HepG2 (cell line): ENCODE measurements at regions not wholly inside any gene's neighbourhood (a gene's known extent, or its start where the extent isn't known, plus 50 kb on each side); places are given as distances from the start of the nearest gene placed in this dataset.

ENCODE experiments used
- ATAC-seq: fragments of 200-7000 bp; cut with Tn5 transposase; 3 replicates; pipeline ENCODE4 v1.9.1; 2020; ENCODE audit warnings: mild to moderate bottlenecking, moderate library complexity
- BruUV-seq: library from RNA; stranded (reverse); fragments of 400-500 nt; replicated peaks from 2 replicates; lab custom pipeline; 2021; lab: Mats Ljungman, UMichigan
- CTCF ChIA-PET: fragments of 300-600 bp; formaldehyde crosslinking; extraction: SDS; loops from one replicate; lab custom pipeline; 2021; ENCODE audit warnings: low total read pairs, inconsistent platforms, low intra/inter-chr PET ratio; lab: Yijun Ruan, JAX
- POLR2A ChIA-PET: fragments of 350-600 bp; sonication (Branson Sonifier 250); formaldehyde crosslinking; loops from one replicate; lab custom pipeline; 2020; ENCODE audit warnings: antibody characterized with exemption, inconsistent platforms; lab: Yijun Ruan, JAX
- DNase-seq: peaks from one replicate; pipeline ENCODE4 v3.0.0-alpha.2; 2015; ENCODE audit warnings: low spot score
- FAIRE-seq: peaks from 3 replicates; lab custom pipeline; 2011; peaks lifted over from hg19 to GRCh38; lab: Jason Lieb, UNC
- H2AFZ ChIP-seq: one replicate; pipeline ENCODE4 v1.6.1; 2011; ENCODE audit warnings: low read length, inconsistent platforms
- H3K27ac ChIP-seq: fragments of 300-600 bp; 3 replicates; pipeline ENCODE4 v1.8.0; 2011; ENCODE audit warnings: mixed run types, mild to moderate bottlenecking, mixed read lengths, low read length, inconsistent platforms; ENCODE audit not compliant: insufficient read depth; ENCODE audit errors: extremely low read length
- H3K27me3 ChIP-seq, 2 experiments: fragments of 200-600 bp in 1 of 2; 2 replicates in 1 of 2; 3 replicates in 1 of 2; pipeline versions ENCODE4 v1.6.0 to v1.8.0; 2011; ENCODE audit warnings: low read length in 2 of 2, mild to moderate bottlenecking in 2 of 2, moderate library complexity in 2 of 2, inconsistent platforms in 1 of 2; ENCODE audit not compliant: insufficient read depth in 2 of 2, control insufficient read depth in 1 of 2
- H3K36me3 ChIP-seq, 2 experiments: fragments of 200-600 bp in 1 of 2; replicated peaks in 1 of 2; 2 replicates in 1 of 2; 3 replicates in 1 of 2; pipeline versions ENCODE4 v1.5.1 to v1.8.0; 2011; ENCODE audit warnings: low read length in 2 of 2, inconsistent platforms in 1 of 2; ENCODE audit not compliant: insufficient read depth in 2 of 2, control insufficient read depth in 1 of 2
- H3K4me1 ChIP-seq: 2 replicates; pipeline ENCODE4 v1.5.1; 2012; ENCODE audit warnings: low read length, inconsistent platforms; ENCODE audit not compliant: insufficient read depth
- H3K4me2 ChIP-seq: 2 replicates; pipeline ENCODE4 v1.6.0; 2011; ENCODE audit warnings: low read depth, low read length, inconsistent platforms
- H3K4me3 ChIP-seq, 3 experiments: fragments of 200-600 bp in 1 of 3; sonication (generic), shearing (Covaris generic) in 1 of 3; replicated peaks in 1 of 3; 2 replicates each; pipeline ENCODE4 v1.5.1; 2011 to 2016; ENCODE audit warnings: low read length in 3 of 3, inconsistent platforms in 2 of 3, low read depth in 2 of 3, mild to moderate bottlenecking in 2 of 3, control low read depth in 1 of 3, mixed read lengths in 1 of 3; ENCODE audit not compliant: insufficient read depth in 1 of 3
- H3K79me2 ChIP-seq: one replicate; pipeline ENCODE4 v1.6.1; 2011; ENCODE audit warnings: low read length, inconsistent platforms; ENCODE audit not compliant: insufficient read depth
- H3K9ac ChIP-seq: 2 replicates; pipeline ENCODE4 v1.6.0; 2011; ENCODE audit warnings: mild to moderate bottlenecking, low read depth, low read length, inconsistent platforms; ENCODE audit not compliant: insufficient read depth
- H3K9me3 ChIP-seq: 2 replicates; pipeline ENCODE4 v1.5.1; 2012; ENCODE audit warnings: mild to moderate bottlenecking, low read length
- H4K20me1 ChIP-seq: 2 replicates; pipeline ENCODE4 v1.6.0; 2011; ENCODE audit warnings: inconsistent platforms, mild to moderate bottlenecking, low read length, moderate library complexity; ENCODE audit not compliant: insufficient read depth
- ESRRA ChIP-seq: sonication (generic); formaldehyde crosslinking; IDR thresholded peaks from 2 replicates; pipeline ENCODE4 v1.5.1; 2020; ENCODE audit warnings: mild to moderate bottlenecking, low read depth, missing genetic modification reagents
- TCF7L2 ChIP-seq: IDR thresholded peaks from 2 replicates; pipeline ENCODE4 v1.6.1; 2011; ENCODE audit warnings: mild to moderate bottlenecking, low read depth, low read length, moderate library complexity
- ZNF10 ChIP-seq: sonication (generic); formaldehyde crosslinking; IDR thresholded peaks from 2 replicates; pipeline ENCODE4 v1.4.0; 2020; ENCODE audit warnings: mild to moderate bottlenecking, low read depth, missing genetic modification reagents, borderline replicate concordance
- ZNF138 ChIP-seq: sonication (generic); formaldehyde crosslinking; IDR thresholded peaks from 2 replicates; pipeline ENCODE4 v1.5.0; 2020; ENCODE audit warnings: mild to moderate bottlenecking, low read depth, missing genetic modification reagents
- ZNF577 ChIP-seq: sonication (generic); formaldehyde crosslinking; IDR thresholded peaks from 2 replicates; pipeline ENCODE4 v1.4.0; 2020; ENCODE audit warnings: mild to moderate bottlenecking, low read depth, missing genetic modification reagents, borderline replicate concordance
- WGBS: methylation state at CpG from one replicate; pipeline ENCODE4 v1.1.6; 2017; ENCODE audit warnings: low lambda C conversion rate; 5-methylcytosine and 5-hydroxymethylcytosine counted together
- in situ Hi-C: cut with HindIII; loops from 2 replicates; pipeline ENCODE4 v1.10.0; 2017; ENCODE audit warnings: low pct_unique_long_range_greater_than_20kb; ENCODE audit not compliant: extremely low pct_ligation_motif_present
- intact Hi-C: fragments of 100-400 bp; cut with micrococcal nuclease; formaldehyde crosslinking; loops from one replicate; pipeline ENCODE4 v1.10.0; 2022; ENCODE audit not compliant: unreplicated experiment
- TF ChIP-seq, protein P1 (sequence below): sonication (generic); formaldehyde crosslinking; IDR thresholded peaks from 2 replicates; pipeline ENCODE4 v1.9.0; 2022; ENCODE audit warnings: low read depth, missing genetic modification reagents
- TF ChIP-seq, protein P2 (sequence below): IDR thresholded peaks from 2 replicates; pipeline ENCODE4 v1.6.1; 2016; ENCODE audit warnings: missing genetic modification reagents, missing compliant biosample characterization
- TF ChIP-seq, protein P3 (sequence below): sonication (generic); formaldehyde crosslinking; conservative IDR thresholded peaks from 2 replicates; pipeline ENCODE4 v1.4.0; 2020; ENCODE audit warnings: missing genetic modification reagents
- TF ChIP-seq, protein P4 (sequence below): sonication (generic); formaldehyde crosslinking; IDR thresholded peaks from 2 replicates; pipeline ENCODE4 v1.8.0; 2022; ENCODE audit warnings: mild to moderate bottlenecking, missing genetic modification reagents
- TF ChIP-seq, protein P5 (sequence below): sonication (generic); formaldehyde crosslinking; IDR thresholded peaks from 2 replicates; pipeline ENCODE4 v1.5.0; 2020; ENCODE audit warnings: mild to moderate bottlenecking, missing genetic modification reagents

DNA sequence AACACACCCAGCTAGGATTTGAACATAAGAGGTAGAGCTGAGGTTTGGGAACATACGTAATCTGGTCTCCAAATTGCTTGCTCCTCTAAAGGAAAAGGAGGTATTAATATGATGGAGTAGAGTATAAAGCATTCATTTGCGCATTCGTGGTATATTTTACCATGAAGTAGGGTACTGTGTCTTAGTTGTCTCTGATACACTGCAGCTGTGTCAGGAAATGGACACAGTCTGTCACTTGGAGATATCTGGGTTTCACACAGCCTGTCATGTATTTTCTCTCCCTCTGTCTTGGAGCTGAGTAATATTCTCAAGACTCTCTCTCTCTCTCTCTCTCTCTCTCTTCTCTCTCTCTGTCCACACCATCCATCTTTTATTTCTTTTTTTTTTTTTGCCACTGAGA, 274.8 kb upstream of the UGT8 start:
- FAIRE-seq = no peak
- intact Hi-C loops = no loop called here
- no peak overlapping the region for H3K9ac ChIP-seq
- H3K4me1 ChIP-seq = no peaks in the 10 kb centered on the region
- no peaks in the 10 kb centered on the region for H3K9me3 ChIP-seq
- no TSS peak for BruUV-seq
- WGBS = 12% methylated on average over 3 of the region's 3 CpGs
- no peaks in the 10 kb centered on the region for H3K36me3 ChIP-seq
- H3K27me3 ChIP-seq = no peaks in the 10 kb centered on the region
- DNase-seq = no peak
- no peaks in the 10 kb centered on the region for H3K79me2 ChIP-seq
- no peak overlapping the region for H2AFZ ChIP-seq
- H4K20me1 ChIP-seq = no peaks in the 10 kb centered on the region
- no peak overlapping the region for H3K4me3 ChIP-seq
- TF ChIP-seq, protein P1, sequence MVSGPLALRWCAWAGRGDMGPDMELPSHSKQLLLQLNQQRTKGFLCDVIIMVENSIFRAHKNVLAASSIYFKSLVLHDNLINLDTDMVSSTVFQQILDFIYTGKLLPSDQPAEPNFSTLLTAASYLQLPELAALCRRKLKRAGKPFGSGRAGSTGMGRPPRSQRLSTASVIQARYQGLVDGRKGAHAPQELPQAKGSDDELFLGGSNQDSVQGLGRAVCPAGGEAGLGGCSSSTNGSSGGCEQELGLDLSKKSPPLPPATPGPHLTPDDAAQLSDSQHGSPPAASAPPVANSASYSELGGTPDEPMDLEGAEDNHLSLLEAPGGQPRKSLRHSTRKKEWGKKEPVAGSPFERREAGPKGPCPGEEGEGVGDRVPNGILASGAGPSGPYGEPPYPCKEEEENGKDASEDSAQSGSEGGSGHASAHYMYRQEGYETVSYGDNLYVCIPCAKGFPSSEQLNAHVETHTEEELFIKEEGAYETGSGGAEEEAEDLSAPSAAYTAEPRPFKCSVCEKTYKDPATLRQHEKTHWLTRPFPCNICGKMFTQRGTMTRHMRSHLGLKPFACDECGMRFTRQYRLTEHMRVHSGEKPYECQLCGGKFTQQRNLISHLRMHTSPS (CRISPR knock-in tag) = no peak
- TF ChIP-seq, protein P2, sequence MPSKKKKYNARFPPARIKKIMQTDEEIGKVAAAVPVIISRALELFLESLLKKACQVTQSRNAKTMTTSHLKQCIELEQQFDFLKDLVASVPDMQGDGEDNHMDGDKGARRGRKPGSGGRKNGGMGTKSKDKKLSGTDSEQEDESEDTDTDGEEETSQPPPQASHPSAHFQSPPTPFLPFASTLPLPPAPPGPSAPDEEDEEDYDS (CRISPR knock-in tag) = no peak
- TF ChIP-seq, all 625 proteins: peak for 0
- in situ Hi-C loops = no loop called here
- POLR2A ChIA-PET = no interaction called here
- no peak overlapping the region for H3K27ac ChIP-seq
- CTCF ChIA-PET = no interaction called here
- no peak overlapping the region for H3K4me2 ChIP-seq
- no peak for ATAC-seq

DNA sequence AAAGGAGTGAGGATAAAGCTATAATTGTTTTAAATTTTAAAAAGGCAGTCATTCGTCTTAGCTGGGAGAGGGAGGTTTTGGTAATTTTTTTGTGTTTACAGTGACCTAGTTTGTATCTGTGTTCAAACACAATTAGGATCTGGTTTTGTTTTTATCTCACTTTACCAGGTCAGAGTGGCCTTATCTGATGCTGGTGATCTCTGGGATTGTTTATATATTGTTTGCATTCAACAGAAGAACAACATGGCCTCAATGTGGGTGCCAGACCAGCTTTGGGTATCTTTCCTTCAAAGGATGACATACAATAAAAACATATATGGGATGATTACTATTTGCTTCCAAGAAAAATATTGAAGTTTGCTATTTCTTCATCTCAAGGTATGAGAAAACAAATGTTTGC, 272.2 kb upstream of the UGT8 start:
- no peaks in the 10 kb centered on the region for H3K27me3 ChIP-seq
- H3K4me2 ChIP-seq = no peak overlapping the region
- ATAC-seq (no peak), FAIRE-seq (no peak), DNase-seq (no peak)
- BruUV-seq = no TSS peak
- intact Hi-C loops (no loop called here), in situ Hi-C loops (no loop called here)
- WGBS = 0% methylated on average over 1 of the region's 1 CpG
- ChIA-PET CTCF (no interaction called here), POLR2A (no interaction called here)
- no peaks in the 10 kb centered on the region for H3K79me2 ChIP-seq
- H2AFZ ChIP-seq = no peak overlapping the region
- no peaks in the 10 kb centered on the region for H3K4me1 ChIP-seq
- no peaks in the 10 kb centered on the region for H3K9me3 ChIP-seq
- no peak overlapping the region for H3K27ac ChIP-seq
- no peak overlapping the region for H3K4me3 ChIP-seq
- no peaks in the 10 kb centered on the region for H3K36me3 ChIP-seq
- H3K9ac ChIP-seq = no peak overlapping the region
- H4K20me1 ChIP-seq = no peaks in the 10 kb centered on the region
- TF ChIP-seq, protein P3, sequence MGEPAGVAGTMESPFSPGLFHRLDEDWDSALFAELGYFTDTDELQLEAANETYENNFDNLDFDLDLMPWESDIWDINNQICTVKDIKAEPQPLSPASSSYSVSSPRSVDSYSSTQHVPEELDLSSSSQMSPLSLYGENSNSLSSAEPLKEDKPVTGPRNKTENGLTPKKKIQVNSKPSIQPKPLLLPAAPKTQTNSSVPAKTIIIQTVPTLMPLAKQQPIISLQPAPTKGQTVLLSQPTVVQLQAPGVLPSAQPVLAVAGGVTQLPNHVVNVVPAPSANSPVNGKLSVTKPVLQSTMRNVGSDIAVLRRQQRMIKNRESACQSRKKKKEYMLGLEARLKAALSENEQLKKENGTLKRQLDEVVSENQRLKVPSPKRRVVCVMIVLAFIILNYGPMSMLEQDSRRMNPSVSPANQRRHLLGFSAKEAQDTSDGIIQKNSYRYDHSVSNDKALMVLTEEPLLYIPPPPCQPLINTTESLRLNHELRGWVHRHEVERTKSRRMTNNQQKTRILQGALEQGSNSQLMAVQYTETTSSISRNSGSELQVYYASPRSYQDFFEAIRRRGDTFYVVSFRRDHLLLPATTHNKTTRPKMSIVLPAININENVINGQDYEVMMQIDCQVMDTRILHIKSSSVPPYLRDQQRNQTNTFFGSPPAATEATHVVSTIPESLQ (CRISPR knock-in tag) = no peak
- TF ChIP-seq ZNF577 (CRISPR knock-in tag) = no peak
- TF ChIP-seq, protein P4, sequence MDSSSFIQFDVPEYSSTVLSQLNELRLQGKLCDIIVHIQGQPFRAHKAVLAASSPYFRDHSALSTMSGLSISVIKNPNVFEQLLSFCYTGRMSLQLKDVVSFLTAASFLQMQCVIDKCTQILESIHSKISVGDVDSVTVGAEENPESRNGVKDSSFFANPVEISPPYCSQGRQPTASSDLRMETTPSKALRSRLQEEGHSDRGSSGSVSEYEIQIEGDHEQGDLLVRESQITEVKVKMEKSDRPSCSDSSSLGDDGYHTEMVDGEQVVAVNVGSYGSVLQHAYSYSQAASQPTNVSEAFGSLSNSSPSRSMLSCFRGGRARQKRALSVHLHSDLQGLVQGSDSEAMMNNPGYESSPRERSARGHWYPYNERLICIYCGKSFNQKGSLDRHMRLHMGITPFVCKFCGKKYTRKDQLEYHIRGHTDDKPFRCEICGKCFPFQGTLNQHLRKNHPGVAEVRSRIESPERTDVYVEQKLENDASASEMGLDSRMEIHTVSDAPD (CRISPR knock-in tag) = no peak
- TF ChIP-seq, protein P5, sequence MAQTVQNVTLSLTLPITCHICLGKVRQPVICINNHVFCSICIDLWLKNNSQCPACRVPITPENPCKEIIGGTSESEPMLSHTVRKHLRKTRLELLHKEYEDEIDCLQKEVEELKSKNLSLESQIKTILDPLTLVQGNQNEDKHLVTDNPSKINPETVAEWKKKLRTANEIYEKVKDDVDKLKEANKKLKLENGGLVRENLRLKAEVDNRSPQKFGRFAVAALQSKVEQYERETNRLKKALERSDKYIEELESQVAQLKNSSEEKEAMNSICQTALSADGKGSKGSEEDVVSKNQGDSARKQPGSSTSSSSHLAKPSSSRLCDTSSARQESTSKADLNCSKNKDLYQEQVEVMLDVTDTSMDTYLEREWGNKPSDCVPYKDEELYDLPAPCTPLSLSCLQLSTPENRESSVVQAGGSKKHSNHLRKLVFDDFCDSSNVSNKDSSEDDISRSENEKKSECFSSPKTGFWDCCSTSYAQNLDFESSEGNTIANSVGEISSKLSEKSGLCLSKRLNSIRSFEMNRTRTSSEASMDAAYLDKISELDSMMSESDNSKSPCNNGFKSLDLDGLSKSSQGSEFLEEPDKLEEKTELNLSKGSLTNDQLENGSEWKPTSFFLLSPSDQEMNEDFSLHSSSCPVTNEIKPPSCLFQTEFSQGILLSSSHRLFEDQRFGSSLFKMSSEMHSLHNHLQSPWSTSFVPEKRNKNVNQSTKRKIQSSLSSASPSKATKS (CRISPR knock-in tag) = no peak
- no peak for TF ChIP-seq ZNF138 (CRISPR knock-in tag)
- TF ChIP-seq ZNF10 (CRISPR knock-in tag) = no peak
- TF ChIP-seq ESRRA = no peak
- no peak for TF ChIP-seq TCF7L2
